Heart right ventricle (tissue), 16 donors: ENCODE measurements at regions not wholly inside any gene's neighbourhood (a gene's known extent, or its start where the extent isn't known, plus 50 kb on each side); places are given as distances from the start of the nearest gene placed in this dataset.

ENCODE experiments used
- ATAC-seq, 8 donors: fragments of 200-7000 bp; cut with Tn5 transposase; one replicate each; pipeline ENCODE4 v1.9.1; 2020; ENCODE audit warnings: mild to moderate bottlenecking in 8 of 8, moderate library complexity in 8 of 8, moderate number of reproducible peaks in 1 of 8
- DNase-seq, 2 donors: peaks; one replicate each; pipeline ENCODE4 v3.0.0-alpha.2; 2020
- H3K27ac ChIP-seq, 10 donors: fragments of 200-600 bp; sonication (generic) in 2 of 10; one replicate each; pipeline versions ENCODE4 v1.5.0 to v1.8.0; 2020 to 2022; ENCODE audit warnings: mild to moderate bottlenecking in 3 of 10
- H3K27me3 ChIP-seq, 7 donors: fragments of 200-600 bp; one replicate each; pipeline ENCODE4 v1.8.0; 2021 to 2022; ENCODE audit warnings: mild to moderate bottlenecking in 2 of 7
- H3K36me3 ChIP-seq, 9 donors: fragments of 200-600 bp; sonication (generic) in 1 of 9; one replicate each; pipeline versions ENCODE4 v1.5.0 to v1.8.0; 2020 to 2022; ENCODE audit warnings: mild to moderate bottlenecking in 2 of 9
- H3K4me1 ChIP-seq, 9 donors: fragments of 200-600 bp; sonication (generic) in 1 of 9; one replicate each; pipeline versions ENCODE4 v1.5.0 to v1.8.0; 2020 to 2022; ENCODE audit warnings: mild to moderate bottlenecking in 4 of 9
- H3K4me3 ChIP-seq, 10 donors: fragments of 200-600 bp; sonication (generic) in 2 of 10; one replicate each; pipeline versions ENCODE4 v1.5.0 to v1.8.0; 2020 to 2022; ENCODE audit warnings: mild to moderate bottlenecking in 7 of 10, moderate library complexity in 2 of 10
- H3K9me3 ChIP-seq, 11 donors: fragments of 200-600 bp in 10 of 11; sonication (generic) in 2 of 11; one replicate each; pipeline versions ENCODE4 v1.5.0 to v1.8.0; 2013 to 2022; ENCODE audit warnings: mild to moderate bottlenecking in 2 of 11, control low read depth in 1 of 11, moderate library complexity in 1 of 11
- CTCF ChIP-seq, 9 donors: fragments of 200-600 bp; sonication (generic) in 2 of 9; IDR thresholded peaks; one replicate each; pipeline versions ENCODE4 v1.5.0 to v1.8.0; 2021 to 2022; ENCODE audit warnings: antibody characterized with exemption in 9 of 9, mild to moderate bottlenecking in 5 of 9, moderate library complexity in 1 of 9
- WGBS, 2 donors: extraction: QIAGEN DNeasy Blood & Tissue Kit; methylation state at CpG; one replicate each; pipeline ENCODE4 v1.1.7; 2013; ENCODE audit warnings: inconsistent platforms in 1 of 2; 5-methylcytosine and 5-hydroxymethylcytosine counted together
- intact Hi-C, 10 donors: fragments of 100-400 bp; cut with DNase I; formaldehyde crosslinking; loops; one replicate each; pipeline versions ENCODE4 v1.11.1 to v1.14.2; 2022
- donor health status: Arrhythmogenic right ventricular cardiomyopathy.
- donor health status: ischemic (EF 13 %, LVEDD 7.1; RV severe dilation, severe dysfunction).
- donor health status: healthy with polysubstance abuse.
- donor health status: DM: no; HTN: yes; CAD: no.
- donor health status: DM: no; HTN: no; CAD: no.
- donor health status: ischemic (EF 25% LVEDD 6.9; RV normal size, moderate dysfunction).
- donor health status: ischemic (EF 25% LVEDD 5.7; RV mildly dilated, moderate dysfunction).
- donor health status: healthy.
- donor health status: DM: yes; HTN: yes; CAD: no.
- donor health status: Ischemic cardiomyopathy.
- donor health status: ischemic (EF 35%, LVEDD 5.7; RV mildly dilated, moderate dysfunction).
- donor health status: nonischemic (EF 11% LVEDD 7.7; RV severe dilation, severe dysfunction).
- donor health status: DM: yes; HTN: yes; CAD: no.
- donor health status: PGD.
- donor health status: ischemic (EF 29% LVEDD 5.4; RV normal size, mild dysfunction).
- donor health status: nonischemic (EF 23%, LVEDD 6.1; RV moderate dilation, normal function).

GRCh38 chr11:27857588-27857987 is 157.3 kb upstream of the BDNF start:
- Histone ChIP-seq H3K27me3 (no peaks in the 10 kb centered on the region), H3K27ac (no peak overlapping the region), H3K4me3 (no peak overlapping the region), H3K4me1 (no peaks in the 10 kb centered on the region), H3K9me3 (no peaks in the 10 kb centered on the region), H3K36me3 (no peaks in the 10 kb centered on the region)
- intact Hi-C loops = no loop called here
- WGBS, 2 donors = 37 to 52% methylated on average over 4 of the region's 4 CpGs
- TF ChIP-seq CTCF (IDR thresholded peaks at IDR 0.05) = no peak
- ATAC-seq (peak in 2 of 8 donors; percentile 31 to 53), DNase-seq (no peak)

GRCh38 chr11:27857014-27857413 is 156.8 kb upstream of the BDNF start:
- TF ChIP-seq CTCF (IDR thresholded peaks at IDR 0.05) = no peak
- ATAC-seq (no peak), DNase-seq (no peak)
- Histone ChIP-seq H3K36me3 (no peaks in the 10 kb centered on the region), H3K4me1 (no peaks in the 10 kb centered on the region), H3K27me3 (no peaks in the 10 kb centered on the region), H3K9me3 (no peaks in the 10 kb centered on the region), H3K4me3 (no peak overlapping the region), H3K27ac (no peak overlapping the region)
- intact Hi-C loops = no loop called here
- 54 to 71% methylated on average over 4 of the region's 4 CpGs for WGBS, 2 donors

GRCh38 chr11:27848423-27848822 is 148.2 kb upstream of the BDNF start:
- H3K27ac ChIP-seq = no peak overlapping the region
- no peaks in the 10 kb centered on the region for H3K27me3 ChIP-seq
- no peak for TF ChIP-seq CTCF (IDR thresholded peaks at IDR 0.05)
- DNase-seq = no peak
- H3K9me3 ChIP-seq = peaks cover 0 to 17% (median 0%) of the 10 kb centered on the region in 11 donors
- H3K4me3 ChIP-seq = no peak overlapping the region
- no peak for ATAC-seq
- intact Hi-C loops = no loop called here
- H3K36me3 ChIP-seq = no peaks in the 10 kb centered on the region
- no peaks in the 10 kb centered on the region for H3K4me1 ChIP-seq

GRCh38 chr11:27847496-27847895 is 147.2 kb upstream of the BDNF start:
- Histone ChIP-seq H3K27ac (no peak overlapping the region), H3K4me1 (no peaks in the 10 kb centered on the region)

More at GRCh38 chr11:27847496-27847895, 147.2 kb upstream of the BDNF start:
- TF ChIP-seq CTCF (IDR thresholded peaks at IDR 0.05) = no peak
- peaks cover 0 to 24% (median 0%) of the 10 kb centered on the region in 11 donors for H3K9me3 ChIP-seq
- DNase-seq = no peak
- intact Hi-C loops = no loop called here
- no peak for ATAC-seq
- no peaks in the 10 kb centered on the region for H3K36me3 ChIP-seq
- H3K27me3 ChIP-seq = no peaks in the 10 kb centered on the region
- H3K4me3 ChIP-seq = no peak overlapping the region
